Ovary (tissue), 7 donors: ENCODE measurements at regions not wholly inside any gene's neighbourhood (a gene's known extent, or its start where the extent isn't known, plus 50 kb on each side); places are given as distances from the start of the nearest gene placed in this dataset.

ENCODE experiments used
- DNase-seq, 5 donors: peaks; one replicate each; pipeline ENCODE4 v3.0.0-alpha.2; 2019 to 2020
- H3K27ac ChIP-seq, 2 donors: fragments of 200-600 bp; one replicate each; pipeline versions ENCODE4 v1.5.1 to v1.8.0; 2019 to 2022
- H3K27me3 ChIP-seq: fragments of 200-600 bp; one replicate; pipeline ENCODE4 v1.8.0; 2022
- H3K36me3 ChIP-seq: fragments of 200-600 bp; sonication (generic); one replicate; pipeline ENCODE4 v1.5.1; 2019
- H3K4me1 ChIP-seq: one replicate; pipeline ENCODE4 v1.8.1; 2013; ENCODE audit warnings: mild to moderate bottlenecking, moderate library complexity; ENCODE audit not compliant: insufficient read depth
- H3K4me3 ChIP-seq: fragments of 200-600 bp; sonication (generic); one replicate; pipeline ENCODE4 v1.5.1; 2017
- H3K9me3 ChIP-seq, 2 donors: fragments of 200-600 bp in 1 of 2; sonication (generic) in 1 of 2; one replicate each; pipeline versions ENCODE4 v1.5.1 to v1.8.1; 2013 to 2019; ENCODE audit warnings: mild to moderate bottlenecking in 1 of 2, moderate library complexity in 1 of 2
- EP300 ChIP-seq: sonication (generic); formaldehyde crosslinking; IDR thresholded peaks from one replicate; pipeline ENCODE4 v1.6.1; 2017; ENCODE audit warnings: antibody characterized with exemption
- POLR2A ChIP-seq: fragments of 450-650 bp; IDR thresholded peaks from one replicate; pipeline ENCODE4 v1.6.1; 2017; ENCODE audit warnings: antibody characterized with exemption, mild to moderate bottlenecking, moderate library complexity
- WGBS, 3 donors: extraction: QIAGEN DNeasy Blood & Tissue Kit in 1 of 3; methylation state at CpG; one replicate each; pipeline versions ENCODE4 v1.1.5 to v1.1.7; 2013 to 2017; 5-methylcytosine and 5-hydroxymethylcytosine counted together
- intact Hi-C, 4 donors: fragments of 100-400 bp; cut with DNase I; formaldehyde crosslinking; loops; one replicate each; pipeline versions ENCODE4 v1.11.0 to v1.15.1; 2022 to 2023
- TF ChIP-seq, protein P1 (sequence below), 3 donors: fragments of 450-650 bp in 2 of 3; fragments of 200-600 bp in 1 of 3; IDR thresholded peaks; one replicate each; pipeline versions ENCODE4 v1.5.1 to v1.8.0; 2016 to 2022; ENCODE audit warnings: antibody characterized with exemption in 3 of 3, mild to moderate bottlenecking in 1 of 3
- donor health status: DM: no; HTN: no; CAD: no; lungs with moderate emphysema.
- donor health status: DM: no; HTN: no; CAD: no.
- donor health status: Bipolar disorder and iron deficiency.
- donor health status: DM: no; HTN: no; CAD: no.
- donor health status: DM: yes; HTN: yes; CAD: no.

DNA sequence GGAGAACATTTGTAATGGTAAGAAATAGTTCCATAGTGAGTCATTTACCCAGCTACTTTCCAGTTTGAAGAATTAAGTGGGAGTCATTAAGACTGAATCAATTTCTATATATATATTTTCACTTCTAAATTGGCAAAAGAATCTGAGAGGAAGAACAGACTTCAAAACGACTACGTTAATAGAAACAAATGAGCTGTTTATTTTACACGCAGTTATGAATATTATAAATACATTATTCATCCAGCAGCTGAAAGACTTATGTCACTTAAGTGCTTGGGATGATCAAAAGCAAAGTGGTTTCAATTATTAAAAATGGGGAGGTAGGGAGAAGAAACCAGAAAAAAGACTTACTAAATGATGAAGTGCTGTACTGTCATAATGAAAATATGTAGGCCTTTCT is 260.5 kb upstream of the DDX53 start:
- Histone ChIP-seq H3K27ac (no peak overlapping the region), H3K27me3 (no peaks in the 10 kb centered on the region), H3K36me3 (no peaks in the 10 kb centered on the region), H3K4me1 (no peaks in the 10 kb centered on the region), H3K9me3 (no peaks in the 10 kb centered on the region), H3K4me3 (no peak overlapping the region)
- no peak for DNase-seq
- WGBS, 3 donors, result 58 to 72% (median 64%) methylated on average over 3 of the region's 3 CpGs
- TF ChIP-seq POLR2A (no peak), EP300 (no peak)
- TF ChIP-seq, protein P1, sequence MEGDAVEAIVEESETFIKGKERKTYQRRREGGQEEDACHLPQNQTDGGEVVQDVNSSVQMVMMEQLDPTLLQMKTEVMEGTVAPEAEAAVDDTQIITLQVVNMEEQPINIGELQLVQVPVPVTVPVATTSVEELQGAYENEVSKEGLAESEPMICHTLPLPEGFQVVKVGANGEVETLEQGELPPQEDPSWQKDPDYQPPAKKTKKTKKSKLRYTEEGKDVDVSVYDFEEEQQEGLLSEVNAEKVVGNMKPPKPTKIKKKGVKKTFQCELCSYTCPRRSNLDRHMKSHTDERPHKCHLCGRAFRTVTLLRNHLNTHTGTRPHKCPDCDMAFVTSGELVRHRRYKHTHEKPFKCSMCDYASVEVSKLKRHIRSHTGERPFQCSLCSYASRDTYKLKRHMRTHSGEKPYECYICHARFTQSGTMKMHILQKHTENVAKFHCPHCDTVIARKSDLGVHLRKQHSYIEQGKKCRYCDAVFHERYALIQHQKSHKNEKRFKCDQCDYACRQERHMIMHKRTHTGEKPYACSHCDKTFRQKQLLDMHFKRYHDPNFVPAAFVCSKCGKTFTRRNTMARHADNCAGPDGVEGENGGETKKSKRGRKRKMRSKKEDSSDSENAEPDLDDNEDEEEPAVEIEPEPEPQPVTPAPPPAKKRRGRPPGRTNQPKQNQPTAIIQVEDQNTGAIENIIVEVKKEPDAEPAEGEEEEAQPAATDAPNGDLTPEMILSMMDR (IDR thresholded peaks at IDR 0.05), result no peak
- intact Hi-C loops, result no loop called here

DNA sequence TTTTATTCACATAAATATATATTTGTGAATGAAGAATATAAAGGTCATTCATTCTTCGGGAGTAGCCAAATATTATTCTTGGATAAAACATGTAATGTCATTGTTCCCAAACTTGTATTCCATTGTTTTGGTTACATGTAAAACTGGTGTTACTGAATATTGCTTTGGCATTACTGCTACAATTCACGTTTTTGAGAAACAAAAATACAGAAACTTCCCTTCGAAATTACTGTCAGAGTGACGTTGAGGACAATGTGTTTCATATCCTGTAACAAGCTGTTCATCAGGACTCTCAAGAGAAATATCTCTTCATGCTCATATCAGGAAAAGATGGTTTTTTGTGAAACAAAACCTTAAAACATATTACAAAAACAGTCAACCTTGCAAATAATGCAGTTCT is 258.9 kb upstream of the DDX53 start:
- no peak overlapping the region for H3K27ac ChIP-seq
- 64 to 67% (median 67%) methylated on average over 4 of the region's 4 CpGs for WGBS, 3 donors
- intact Hi-C loops, result no loop called here

DNA sequence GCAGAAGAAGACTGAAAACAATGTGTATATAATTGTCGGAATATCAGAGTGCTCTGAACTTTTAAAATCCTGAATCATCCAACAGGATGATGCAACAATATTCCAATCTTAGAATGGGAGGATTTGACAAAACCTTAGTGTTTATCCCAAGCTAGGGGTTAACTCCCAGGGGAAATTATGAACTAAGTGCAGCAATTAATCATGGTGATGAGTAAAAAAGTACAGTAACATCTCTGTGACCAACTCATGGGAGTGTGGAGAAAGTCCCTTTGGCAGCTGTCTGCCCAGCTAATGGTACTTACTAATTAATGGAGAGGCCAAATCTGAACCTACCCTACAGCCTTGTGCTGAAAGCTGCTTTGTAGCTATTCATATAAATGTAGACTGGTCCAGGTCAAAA is 257.6 kb upstream of the DDX53 start:
- Histone ChIP-seq H3K4me3 (no peak overlapping the region), H3K27ac (no peak overlapping the region), H3K27me3 (no peaks in the 10 kb centered on the region), H3K36me3 (no peaks in the 10 kb centered on the region), H3K9me3 (no peaks in the 10 kb centered on the region), H3K4me1 (no peaks in the 10 kb centered on the region)
- no peak for DNase-seq
- TF ChIP-seq EP300 (no peak), POLR2A (no peak)
- TF ChIP-seq, protein P1 (IDR thresholded peaks at IDR 0.05), result no peak
- intact Hi-C loops, result no loop called here
- WGBS, 3 donors, result 53 to 70% (median 64%) methylated on average over 1 of the region's 1 CpG

More for the DNA sequence above, 258.9 kb upstream of the DDX53 start:
- Histone ChIP-seq H3K4me1 (no peaks in the 10 kb centered on the region), H3K36me3 (no peaks in the 10 kb centered on the region), H3K9me3 (no peaks in the 10 kb centered on the region), H3K4me3 (no peak overlapping the region), H3K27me3 (no peaks in the 10 kb centered on the region)
- TF ChIP-seq POLR2A, result no peak
- TF ChIP-seq, protein P1 (IDR thresholded peaks at IDR 0.05), result no peak
- no peak for TF ChIP-seq EP300
- DNase-seq, result no peak

DNA sequence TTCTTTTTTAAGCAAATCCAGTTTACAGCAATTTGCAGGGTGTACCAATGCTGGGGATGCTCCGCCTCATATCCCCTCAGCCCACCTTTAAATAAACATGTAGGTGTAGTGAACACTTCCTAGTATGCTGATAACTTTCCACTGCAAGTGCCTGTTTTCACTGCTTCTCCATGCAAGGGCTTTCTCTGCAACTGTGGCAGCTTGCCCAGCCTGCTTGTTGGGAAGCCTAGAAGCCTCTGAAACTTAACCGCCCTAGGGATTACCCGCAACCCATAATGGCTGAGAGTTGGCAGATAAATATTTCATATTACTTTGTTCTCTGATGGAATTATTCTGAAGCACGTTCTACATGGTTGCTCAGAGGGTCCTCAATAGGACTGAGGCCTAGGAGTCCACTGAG is 253.7 kb upstream of the DDX53 start:
- Histone ChIP-seq H3K27ac (no peak overlapping the region), H3K9me3 (no peaks in the 10 kb centered on the region), H3K4me3 (no peak overlapping the region), H3K4me1 (no peaks in the 10 kb centered on the region), H3K27me3 (no peaks in the 10 kb centered on the region), H3K36me3 (no peaks in the 10 kb centered on the region)
- TF ChIP-seq EP300 (no peak), POLR2A (no peak)
- TF ChIP-seq, protein P1 (IDR thresholded peaks at IDR 0.05), result no peak
- 75 to 85% (median 80%) methylated on average over 4 of the region's 4 CpGs for whole genome bisulfite sequencing, 3 donors
- intact Hi-C loops, result no loop called here
- DNase-seq, result no peak
